OCI-LY7 (cell line): ENCODE measurements at regions not wholly inside any gene's neighbourhood (a gene's known extent, or its start where the extent isn't known, plus 50 kb on each side); places are given as distances from the start of the nearest gene placed in this dataset.

Source experiments
- BruUV-seq: library from RNA; stranded (reverse); fragments of 400-500 nt; replicated peaks from 2 replicates; lab custom pipeline; 2021; lab: Mats Ljungman, UMichigan
- CTCF ChIA-PET: fragments of 300-600 bp; sonication (Branson Sonifier 250); formaldehyde crosslinking; loops from one replicate; lab custom pipeline; 2022; ENCODE audit warnings: antibody characterized with exemption; ENCODE audit not compliant: unreplicated experiment; lab: Charles Lee
- POLR2A ChIA-PET: fragments of 300-600 bp; sonication (Branson Sonifier 250); formaldehyde crosslinking; loops from one replicate; lab custom pipeline; 2022; ENCODE audit warnings: antibody characterized with exemption; lab: Charles Lee
- DNase-seq: peaks from one replicate; pipeline ENCODE4 v3.0.0-alpha.2; 2015; ENCODE audit warnings: low spot score
- H2AFZ ChIP-seq: fragments of 200-600 bp; sonication (generic), shearing (Covaris generic); 2 replicates; pipeline ENCODE4 v1.6.1; 2014; ENCODE audit warnings: mild to moderate bottlenecking, antibody characterized with exemption, low read length, moderate library complexity
- H3K27ac ChIP-seq: fragments of 200-600 bp; sonication (generic); 2 replicates; pipeline ENCODE4 v1.5.1; 2014; ENCODE audit warnings: mixed run types, low read depth, mild to moderate bottlenecking, moderate library complexity, low read length, inconsistent platforms; ENCODE audit not compliant: poor library complexity, severe bottlenecking
- H3K36me3 ChIP-seq: fragments of 200-600 bp; sonication (generic); 2 replicates; pipeline ENCODE4 v1.6.1; 2014; ENCODE audit warnings: mild to moderate bottlenecking, antibody characterized with exemption, low read length, moderate library complexity, mixed read lengths; ENCODE audit not compliant: insufficient read depth
- H3K4me1 ChIP-seq: fragments of 200-600 bp; sonication (generic); 2 replicates; pipeline ENCODE4 v1.5.1; 2014; ENCODE audit warnings: mild to moderate bottlenecking, low read length; ENCODE audit not compliant: insufficient read depth, poor library complexity, severe bottlenecking
- H3K4me2 ChIP-seq: fragments of 200-600 bp; sonication (generic); 2 replicates; pipeline ENCODE4 v1.6.1; 2014; ENCODE audit warnings: mild to moderate bottlenecking, low read length
- H3K4me3 ChIP-seq: fragments of 200-600 bp; sonication (generic); 2 replicates; pipeline ENCODE4 v1.5.1; 2014; ENCODE audit warnings: mild to moderate bottlenecking, low read depth, low read length; ENCODE audit not compliant: poor library complexity, severe bottlenecking
- H3K79me2 ChIP-seq: fragments of 200-600 bp; sonication (generic); 2 replicates; pipeline ENCODE4 v1.6.1; 2016; ENCODE audit warnings: low read depth, mild to moderate bottlenecking, low read length, moderate library complexity, mixed read lengths; ENCODE audit not compliant: insufficient read depth
- H3K9me2 ChIP-seq: fragments of 200-600 bp; sonication (generic); 2 replicates; pipeline ENCODE4 v1.6.1; 2016; ENCODE audit warnings: mild to moderate bottlenecking, low read length, mixed read lengths; ENCODE audit not compliant: insufficient read depth
- H3K9me3 ChIP-seq: fragments of 200-600 bp; sonication (generic); 2 replicates; pipeline ENCODE4 v1.6.1; 2014; ENCODE audit warnings: mild to moderate bottlenecking, mixed run types, low read length, mixed read lengths
- H4K20me1 ChIP-seq: fragments of 200-600 bp; sonication (generic); 2 replicates; pipeline ENCODE4 v1.6.1; 2014; ENCODE audit warnings: mild to moderate bottlenecking, antibody characterized with exemption, low read length, moderate library complexity, mixed read lengths; ENCODE audit not compliant: insufficient read depth
- CTCF ChIP-seq: fragments of 200-600 bp; sonication (generic); conservative IDR thresholded peaks from 2 replicates; pipeline ENCODE4 v1.5.1; 2014; ENCODE audit warnings: mild to moderate bottlenecking, antibody characterized with exemption, low read length, moderate library complexity, mixed read lengths
- EZH2phosphoT487 ChIP-seq: fragments of 200-600 bp; sonication (generic); IDR thresholded peaks from 2 replicates; pipeline ENCODE4 v1.6.1; 2018; ENCODE audit warnings: low read depth, borderline replicate concordance, mild to moderate bottlenecking, mixed run types, antibody characterized with exemption, low read length, moderate library complexity, mixed read lengths
- intact Hi-C: fragments of 100-400 bp; cut with micrococcal nuclease; formaldehyde crosslinking; loops from one replicate; pipeline ENCODE4 v1.10.0; 2022; ENCODE audit not compliant: unreplicated experiment

- 0 out of 2 replicates have a peak, but pooled peaks cover 2% of the 10 kb centered on the region for H3K9me3 ChIP-seq
- intact Hi-C loops = no loop called here
- DNase-seq = no peak
- ChIA-PET POLR2A (interaction anchor here (1.2 to 1.6 kb wide), 2 partner anchors 24 to 38 kb away, joined by 3 read pairs; no protein-coding TSS in a partner anchor), CTCF (no interaction called here)
- H3K4me3 ChIP-seq = no peak overlapping the region
- H2AFZ ChIP-seq = no peak overlapping the region
- no peak overlapping the region for H3K4me2 ChIP-seq
- no peak overlapping the region for H3K27ac ChIP-seq
- BruUV-seq = no TSS peak
- no peaks in the 10 kb centered on the region for H3K36me3 ChIP-seq
- no peak for TF ChIP-seq EZH2phosphoT487
- TF ChIP-seq CTCF = no peak
- H3K4me1 ChIP-seq = no peaks in the 10 kb centered on the region
- no peaks in the 10 kb centered on the region for H3K79me2 ChIP-seq
- no peaks in the 10 kb centered on the region for H3K9me2 ChIP-seq
- H4K20me1 ChIP-seq = no peaks in the 10 kb centered on the region
Measured at GRCh38 chr10:21053953-21054690, 157.0 kb upstream of the NEBL start.

DNA sequence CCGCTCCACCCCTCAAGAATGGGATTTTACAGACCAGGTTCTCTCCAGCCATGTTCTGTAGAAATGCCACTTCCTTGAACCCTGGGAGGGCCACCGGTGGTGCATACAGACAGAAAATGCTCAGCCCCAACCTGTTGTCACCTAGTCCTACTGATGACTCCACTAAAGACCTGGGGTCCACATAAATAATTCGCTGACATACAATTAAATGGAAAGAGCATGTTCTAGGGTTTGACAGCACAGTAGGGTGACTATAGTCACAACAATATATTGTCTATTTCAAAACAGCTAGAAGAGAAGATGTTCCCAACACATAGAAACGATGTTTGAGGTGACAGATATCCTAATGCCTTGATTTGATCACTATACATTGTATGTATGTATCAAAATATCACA, 155.6 kb upstream of the NEBL start:
- ChIA-PET CTCF (no interaction called here), POLR2A (interaction anchor here (0.5 to 0.8 kb wide), 2 partner anchors 10 to 877 kb away, joined by 3 read pairs; no protein-coding TSS in a partner anchor)
- Histone ChIP-seq H3K36me3 (no peaks in the 10 kb centered on the region), H3K9me2 (no peaks in the 10 kb centered on the region), H3K4me3 (no peak overlapping the region), H3K4me2 (no peak overlapping the region), H2AFZ (no peak overlapping the region), H4K20me1 (no peaks in the 10 kb centered on the region), H3K79me2 (no peaks in the 10 kb centered on the region), H3K27ac (no peak overlapping the region), H3K9me3 (no peaks in the 10 kb centered on the region), H3K4me1 (no peaks in the 10 kb centered on the region)
- DNase-seq = no peak
- TF ChIP-seq EZH2phosphoT487 (no peak), CTCF (no peak)
- no TSS peak for BruUV-seq
- intact Hi-C loops = no loop called here

DNA sequence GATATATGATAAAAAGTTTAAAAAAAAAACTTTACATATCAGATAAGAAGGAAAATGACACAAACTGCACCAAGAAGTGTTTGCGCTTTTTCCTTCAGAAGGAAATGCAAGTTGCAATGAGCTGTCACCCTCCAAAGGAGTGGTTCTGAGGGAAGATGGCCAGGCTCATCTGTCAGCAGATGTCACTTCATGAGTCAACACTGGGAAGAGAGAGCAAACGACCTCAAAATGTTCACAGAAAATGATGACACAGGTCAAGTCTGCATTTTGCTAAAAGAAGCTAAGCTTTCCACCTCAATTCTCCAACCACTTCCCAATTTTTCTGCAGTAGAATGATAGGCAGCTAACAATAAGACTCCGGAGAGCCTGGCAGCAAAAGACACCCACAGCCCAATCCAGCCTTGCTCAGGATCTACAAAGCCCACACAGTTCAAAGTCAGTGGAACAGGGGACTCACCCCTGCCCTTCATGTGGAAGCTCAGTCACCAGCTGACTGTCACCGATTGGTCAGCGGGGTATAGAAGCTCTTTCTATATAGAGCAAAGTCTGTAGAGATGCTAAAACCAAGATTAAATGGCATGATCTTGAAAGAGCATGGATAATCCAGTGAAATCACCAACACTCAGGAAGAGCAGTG, 155.1 kb upstream of the NEBL start:
- Histone ChIP-seq H3K36me3 (no peaks in the 10 kb centered on the region), H3K4me1 (no peaks in the 10 kb centered on the region), H3K9me2 (no peaks in the 10 kb centered on the region), H4K20me1 (no peaks in the 10 kb centered on the region), H2AFZ (no peak overlapping the region), H3K4me2 (no peak overlapping the region), H3K79me2 (no peaks in the 10 kb centered on the region), H3K9me3 (no peaks in the 10 kb centered on the region), H3K4me3 (no peak overlapping the region), H3K27ac (no peak overlapping the region)
- no peak for TF ChIP-seq CTCF
- TF ChIP-seq EZH2phosphoT487 = no peak
- DNase-seq = no peak
- no TSS peak for BruUV-seq
- intact Hi-C loops = no loop called here
- ChIA-PET POLR2A (no interaction called here), CTCF (no interaction called here)
